GM23338 (cell line): ENCODE measurements at regions not wholly inside any gene's neighbourhood (a gene's known extent, or its start where the extent isn't known, plus 50 kb on each side); places are given as distances from the start of the nearest gene placed in this dataset.

Experiments used
- CREB1 ChIP-seq: fragments of 250-450 bp; sonication (Bioruptor Pico); IDR thresholded peaks from 2 replicates; pipeline ENCODE4 v1.5.0; 2020; ENCODE audit warnings: low read depth, mild to moderate bottlenecking, moderate library complexity
- EZH2 ChIP-seq: fragments of 200-600 bp; sonication (generic); IDR thresholded peaks from one replicate; pipeline ENCODE4 v1.8.0; 2017; ENCODE audit warnings: antibody characterized with exemption, mild to moderate bottlenecking, low read depth; ENCODE audit not compliant: unreplicated experiment
- EZH2phosphoT487 ChIP-seq: fragments of 200-600 bp; sonication (generic); IDR thresholded peaks from one replicate; pipeline ENCODE4 v1.8.1; 2018; ENCODE audit warnings: antibody characterized with exemption; ENCODE audit not compliant: unreplicated experiment
- JUNB ChIP-seq: IDR thresholded peaks from one replicate; pipeline ENCODE4 v1.6.1; 2016; ENCODE audit warnings: antibody characterized with exemption; ENCODE audit not compliant: unreplicated experiment
- POLR2AphosphoS5 ChIP-seq: IDR thresholded peaks from 2 replicates; pipeline ENCODE4 v1.6.1; 2016; ENCODE audit warnings: antibody characterized with exemption, low read depth
- ZNF331 ChIP-seq: fragments of 250-450 bp; sonication (Bioruptor Pico); IDR thresholded peaks from 2 replicates; pipeline ENCODE4 v1.5.0; 2020; ENCODE audit warnings: low read depth, mild to moderate bottlenecking, moderate library complexity
- TF ChIP-seq, protein P1 (sequence below): IDR thresholded peaks from one replicate; pipeline ENCODE4 v1.6.1; 2018; ENCODE audit warnings: antibody characterized with exemption; ENCODE audit not compliant: unreplicated experiment
- TF ChIP-seq, protein P2 (sequence below), 2 experiments: fragments of 200-600 bp in 1 of 2; sonication (generic) in 1 of 2; conservative IDR thresholded peaks; 2 replicates each; pipeline versions ENCODE4 v1.5.1 to v1.6.1; 2016 to 2017; ENCODE audit warnings: antibody characterized with exemption in 2 of 2, low read depth in 2 of 2, mild to moderate bottlenecking in 2 of 2, moderate library complexity in 1 of 2
- TF ChIP-seq, protein P3 (sequence below): IDR thresholded peaks from 2 replicates; pipeline ENCODE4 v1.6.1; 2016; ENCODE audit warnings: antibody characterized with exemption

DNA sequence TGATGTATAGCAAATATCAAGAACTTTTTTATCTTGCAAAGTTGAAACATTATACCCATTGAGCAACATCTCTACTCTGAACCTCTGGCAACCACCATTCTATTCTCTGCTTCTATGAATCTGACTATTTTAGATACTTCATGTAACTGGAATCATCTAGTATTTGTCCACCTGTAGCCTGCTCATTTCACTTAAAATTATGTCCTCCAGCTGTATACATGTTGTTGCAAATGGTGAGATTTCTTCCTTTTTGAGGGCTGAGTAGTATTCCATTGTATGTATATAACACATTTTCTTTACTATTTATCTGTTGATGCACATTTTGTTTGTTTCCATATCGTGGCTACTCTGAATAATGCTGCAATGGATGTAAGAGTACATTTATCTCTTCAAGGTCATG, 476.3 kb upstream of the LRRC4C start:
- TF ChIP-seq, protein P1, sequence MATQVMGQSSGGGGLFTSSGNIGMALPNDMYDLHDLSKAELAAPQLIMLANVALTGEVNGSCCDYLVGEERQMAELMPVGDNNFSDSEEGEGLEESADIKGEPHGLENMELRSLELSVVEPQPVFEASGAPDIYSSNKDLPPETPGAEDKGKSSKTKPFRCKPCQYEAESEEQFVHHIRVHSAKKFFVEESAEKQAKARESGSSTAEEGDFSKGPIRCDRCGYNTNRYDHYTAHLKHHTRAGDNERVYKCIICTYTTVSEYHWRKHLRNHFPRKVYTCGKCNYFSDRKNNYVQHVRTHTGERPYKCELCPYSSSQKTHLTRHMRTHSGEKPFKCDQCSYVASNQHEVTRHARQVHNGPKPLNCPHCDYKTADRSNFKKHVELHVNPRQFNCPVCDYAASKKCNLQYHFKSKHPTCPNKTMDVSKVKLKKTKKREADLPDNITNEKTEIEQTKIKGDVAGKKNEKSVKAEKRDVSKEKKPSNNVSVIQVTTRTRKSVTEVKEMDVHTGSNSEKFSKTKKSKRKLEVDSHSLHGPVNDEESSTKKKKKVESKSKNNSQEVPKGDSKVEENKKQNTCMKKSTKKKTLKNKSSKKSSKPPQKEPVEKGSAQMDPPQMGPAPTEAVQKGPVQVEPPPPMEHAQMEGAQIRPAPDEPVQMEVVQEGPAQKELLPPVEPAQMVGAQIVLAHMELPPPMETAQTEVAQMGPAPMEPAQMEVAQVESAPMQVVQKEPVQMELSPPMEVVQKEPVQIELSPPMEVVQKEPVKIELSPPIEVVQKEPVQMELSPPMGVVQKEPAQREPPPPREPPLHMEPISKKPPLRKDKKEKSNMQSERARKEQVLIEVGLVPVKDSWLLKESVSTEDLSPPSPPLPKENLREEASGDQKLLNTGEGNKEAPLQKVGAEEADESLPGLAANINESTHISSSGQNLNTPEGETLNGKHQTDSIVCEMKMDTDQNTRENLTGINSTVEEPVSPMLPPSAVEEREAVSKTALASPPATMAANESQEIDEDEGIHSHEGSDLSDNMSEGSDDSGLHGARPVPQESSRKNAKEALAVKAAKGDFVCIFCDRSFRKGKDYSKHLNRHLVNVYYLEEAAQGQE = no peak
- TF ChIP-seq, protein P2, sequence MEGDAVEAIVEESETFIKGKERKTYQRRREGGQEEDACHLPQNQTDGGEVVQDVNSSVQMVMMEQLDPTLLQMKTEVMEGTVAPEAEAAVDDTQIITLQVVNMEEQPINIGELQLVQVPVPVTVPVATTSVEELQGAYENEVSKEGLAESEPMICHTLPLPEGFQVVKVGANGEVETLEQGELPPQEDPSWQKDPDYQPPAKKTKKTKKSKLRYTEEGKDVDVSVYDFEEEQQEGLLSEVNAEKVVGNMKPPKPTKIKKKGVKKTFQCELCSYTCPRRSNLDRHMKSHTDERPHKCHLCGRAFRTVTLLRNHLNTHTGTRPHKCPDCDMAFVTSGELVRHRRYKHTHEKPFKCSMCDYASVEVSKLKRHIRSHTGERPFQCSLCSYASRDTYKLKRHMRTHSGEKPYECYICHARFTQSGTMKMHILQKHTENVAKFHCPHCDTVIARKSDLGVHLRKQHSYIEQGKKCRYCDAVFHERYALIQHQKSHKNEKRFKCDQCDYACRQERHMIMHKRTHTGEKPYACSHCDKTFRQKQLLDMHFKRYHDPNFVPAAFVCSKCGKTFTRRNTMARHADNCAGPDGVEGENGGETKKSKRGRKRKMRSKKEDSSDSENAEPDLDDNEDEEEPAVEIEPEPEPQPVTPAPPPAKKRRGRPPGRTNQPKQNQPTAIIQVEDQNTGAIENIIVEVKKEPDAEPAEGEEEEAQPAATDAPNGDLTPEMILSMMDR (conservative IDR thresholded peaks at IDR 0.05; ENCODE audit: low read depth in 2 of 2) = no peak
- TF ChIP-seq EZH2 (no peak), EZH2phosphoT487 (no peak), POLR2AphosphoS5 (no peak), CREB1 (CRISPR knock-in tag) (no peak), JUNB (no peak), ZNF331 (CRISPR knock-in tag) (no peak)
- TF ChIP-seq, protein P3, sequence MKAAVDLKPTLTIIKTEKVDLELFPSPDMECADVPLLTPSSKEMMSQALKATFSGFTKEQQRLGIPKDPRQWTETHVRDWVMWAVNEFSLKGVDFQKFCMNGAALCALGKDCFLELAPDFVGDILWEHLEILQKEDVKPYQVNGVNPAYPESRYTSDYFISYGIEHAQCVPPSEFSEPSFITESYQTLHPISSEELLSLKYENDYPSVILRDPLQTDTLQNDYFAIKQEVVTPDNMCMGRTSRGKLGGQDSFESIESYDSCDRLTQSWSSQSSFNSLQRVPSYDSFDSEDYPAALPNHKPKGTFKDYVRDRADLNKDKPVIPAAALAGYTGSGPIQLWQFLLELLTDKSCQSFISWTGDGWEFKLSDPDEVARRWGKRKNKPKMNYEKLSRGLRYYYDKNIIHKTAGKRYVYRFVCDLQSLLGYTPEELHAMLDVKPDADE = no peak
